ENCODE measurements at regions not wholly inside any gene's neighbourhood (a gene's known extent, or its start where the extent isn't known, plus 50 kb on each side); places are given as distances from the start of the nearest gene placed in this dataset.

DNA sequence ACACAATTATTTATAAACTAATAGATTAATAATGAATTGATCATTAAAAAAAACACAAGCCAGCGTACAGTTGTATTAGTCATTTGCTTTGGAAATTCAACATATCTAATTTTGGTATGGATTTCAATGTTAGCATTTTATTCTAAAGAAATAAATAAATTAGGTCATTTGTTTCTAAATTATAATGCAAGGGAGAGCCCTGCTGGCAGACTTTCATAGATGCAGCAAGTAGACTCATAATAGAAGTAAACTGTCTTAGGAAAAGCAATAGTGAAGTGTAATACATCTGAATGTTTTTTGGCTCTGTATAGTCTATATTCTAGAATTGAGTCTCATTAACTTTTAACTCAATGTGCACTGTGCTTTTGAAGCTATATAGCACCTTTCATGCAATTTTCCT lies 982.4 kb upstream of the MIR17HG start:
- FAIRE-seq (no peak), DNase-seq (ENCODE audit: low spot score in 2 of 2) (no peak)

GRCh38 chr13:90374168-90374567 lies 973.3 kb upstream of the MIR17HG start:
- DNase-seq (ENCODE audit: low spot score in 2 of 2) (no peak), FAIRE-seq (no peak)

- no peak for FAIRE-seq
- no peak for DNase-seq (ENCODE audit: low spot score in 2 of 2)
Measured at GRCh38 chr13:90375851-90376250, 971.6 kb upstream of the MIR17HG start.

DNA sequence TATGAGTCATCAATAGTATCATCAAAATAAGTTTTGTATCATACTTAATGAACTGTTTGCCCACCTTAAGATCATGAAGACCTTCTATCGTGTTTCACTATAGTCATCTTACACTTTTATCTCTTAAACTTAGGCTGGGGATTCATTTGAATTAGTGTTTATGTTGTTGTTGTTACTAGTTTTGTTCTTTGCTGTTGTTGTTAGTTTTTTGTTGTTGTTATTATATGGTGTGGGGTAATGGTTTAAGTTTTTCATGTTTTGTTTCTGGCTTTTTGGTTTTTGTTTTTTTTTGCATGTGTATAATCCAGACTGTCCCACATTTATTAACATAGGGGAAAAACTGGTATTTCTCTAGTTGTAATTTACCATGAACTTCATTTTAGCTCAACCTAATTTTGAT lies 965.1 kb upstream of the MIR17HG start:
- DNase-seq (ENCODE audit: low spot score in 2 of 2), result no peak
- FAIRE-seq, result no peak

DNA sequence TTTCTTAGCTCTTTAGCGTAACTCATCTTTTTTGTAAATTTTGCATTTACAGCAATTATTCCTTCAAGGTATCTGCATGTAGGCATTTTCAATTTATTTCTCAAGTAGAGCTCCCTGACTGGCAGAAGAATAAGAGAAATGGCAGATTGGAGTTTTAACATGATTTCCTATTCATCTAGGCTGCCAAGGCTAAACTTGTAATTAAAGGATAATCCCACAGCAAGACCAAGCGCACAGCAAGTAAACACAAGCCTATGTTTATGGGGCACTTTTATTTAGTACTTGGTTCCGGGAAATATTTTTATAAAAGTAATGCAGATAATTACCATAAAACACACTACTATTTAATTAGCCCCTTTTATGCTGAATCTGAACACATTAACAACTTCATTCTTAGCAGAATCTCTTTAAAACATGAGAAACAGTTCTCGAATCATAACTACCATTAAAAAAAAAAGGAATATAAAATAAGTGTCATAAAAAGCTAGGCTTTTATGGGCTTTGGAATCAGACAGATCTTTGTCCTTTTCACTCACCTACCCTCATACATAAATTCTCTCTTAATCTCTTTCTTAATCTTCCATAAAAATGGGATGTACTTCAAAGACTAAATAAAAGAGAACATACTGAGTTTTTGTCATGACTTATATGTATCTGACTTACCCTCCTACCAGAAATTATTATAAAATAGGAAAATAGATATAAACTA lies 961.6 kb upstream of the MIR17HG start:
- DNase-seq (ENCODE audit: low spot score in 2 of 2) (no peak), FAIRE-seq (no peak)

DNA sequence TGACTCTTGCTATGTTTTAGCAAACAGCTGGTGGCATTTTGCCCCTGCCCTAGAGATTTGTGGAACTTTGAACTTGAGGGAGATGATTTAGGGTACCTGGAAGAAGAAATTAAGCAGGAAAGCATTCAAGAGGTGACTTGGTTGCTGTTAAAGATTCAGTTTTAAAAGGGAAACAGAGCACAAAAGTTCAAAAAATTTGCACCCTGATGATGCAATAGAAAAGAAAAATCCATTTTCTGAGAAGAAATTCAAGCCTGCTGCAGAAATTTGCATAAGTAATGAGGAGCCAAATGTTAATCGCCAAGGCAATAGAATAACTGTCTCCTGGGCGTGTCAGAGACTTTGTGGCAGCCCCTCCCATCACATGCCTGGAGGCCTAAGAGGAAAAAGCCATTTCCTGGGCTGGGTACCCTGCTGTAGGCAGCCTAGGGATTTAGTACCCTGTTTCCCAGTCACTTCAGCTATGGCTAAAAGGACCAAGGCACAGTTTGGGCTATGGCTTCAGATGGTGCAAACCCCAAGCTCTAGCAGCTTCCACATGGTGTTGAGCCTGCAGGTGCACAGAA lies 958.5 kb upstream of the MIR17HG start:
- FAIRE-seq (no peak), DNase-seq (ENCODE audit: low spot score in 2 of 2) (no peak)

DNA sequence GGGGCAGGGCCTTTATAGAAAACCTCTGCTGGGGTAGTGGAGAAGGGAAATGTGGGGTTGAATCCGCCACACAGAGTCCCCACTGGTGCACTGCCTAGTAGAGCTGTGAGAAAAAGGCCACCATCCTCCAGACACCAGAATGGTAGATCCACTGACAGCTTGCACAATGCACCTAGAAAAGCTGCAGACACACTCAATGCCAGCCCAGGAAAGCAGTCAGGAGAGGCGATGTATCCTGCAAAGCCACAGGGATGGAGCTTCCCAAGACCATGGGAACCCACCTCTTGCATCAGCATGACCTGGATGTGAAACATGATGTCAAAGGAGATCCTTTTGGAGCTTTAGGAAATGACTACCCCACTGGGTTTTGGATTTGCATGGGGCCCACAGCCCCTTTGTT lies 958.0 kb upstream of the MIR17HG start:
- FAIRE-seq, result no peak
- no peak for DNase-seq (ENCODE audit: low spot score in 2 of 2)

GRCh38 chr13:90393408-90393807 lies 954.1 kb upstream of the MIR17HG start:
- FAIRE-seq, result no peak
- no peak for DNase-seq (ENCODE audit: low spot score in 2 of 2)

GRCh38 chr13:90395348-90395747 lies 952.1 kb upstream of the MIR17HG start:
- FAIRE-seq, result no peak
- no peak for DNase-seq (ENCODE audit: low spot score in 2 of 2)

DNA sequence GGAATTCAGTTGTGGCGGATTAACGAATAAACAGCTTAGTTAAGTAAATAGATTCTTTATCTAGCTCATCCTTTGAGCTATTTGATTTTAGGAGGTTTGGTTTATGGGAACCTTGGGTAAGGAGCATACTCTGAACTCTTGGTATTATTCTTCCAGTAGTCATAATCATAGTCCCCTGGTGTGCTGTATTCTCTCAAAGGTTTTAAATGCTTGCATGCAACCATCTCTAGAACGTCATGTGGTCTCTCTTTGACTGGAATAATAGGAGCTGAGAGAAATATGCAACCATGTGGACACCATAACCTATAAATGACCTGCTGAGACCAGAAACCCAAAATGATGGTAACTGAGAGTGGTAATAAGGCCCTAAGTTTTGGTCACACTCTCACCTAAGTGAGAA lies 951.6 kb upstream of the MIR17HG start:
- no peak for FAIRE-seq
- no peak for DNase-seq (ENCODE audit: low spot score in 2 of 2)

DNA sequence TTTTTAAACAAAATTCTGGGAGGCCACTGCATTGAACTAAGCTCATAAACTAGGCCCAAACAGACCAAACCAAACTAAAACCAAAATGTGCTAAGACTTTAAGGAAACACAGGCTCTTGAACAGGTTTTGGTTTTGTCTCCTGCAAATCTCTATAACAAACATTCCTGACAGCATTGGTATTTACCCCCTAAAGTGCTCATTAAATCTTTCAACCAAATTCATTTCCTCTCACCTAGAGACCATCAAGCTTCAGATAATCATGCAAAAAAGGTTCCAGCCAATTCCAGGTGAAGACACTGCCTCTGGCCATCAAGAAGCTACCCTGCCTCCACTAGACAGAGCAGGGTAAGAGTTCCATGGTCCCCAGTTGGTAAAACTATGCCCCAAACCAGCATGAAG lies 951.2 kb upstream of the MIR17HG start:
- DNase-seq (ENCODE audit: low spot score in 2 of 2) (no peak), FAIRE-seq (no peak)

DNA sequence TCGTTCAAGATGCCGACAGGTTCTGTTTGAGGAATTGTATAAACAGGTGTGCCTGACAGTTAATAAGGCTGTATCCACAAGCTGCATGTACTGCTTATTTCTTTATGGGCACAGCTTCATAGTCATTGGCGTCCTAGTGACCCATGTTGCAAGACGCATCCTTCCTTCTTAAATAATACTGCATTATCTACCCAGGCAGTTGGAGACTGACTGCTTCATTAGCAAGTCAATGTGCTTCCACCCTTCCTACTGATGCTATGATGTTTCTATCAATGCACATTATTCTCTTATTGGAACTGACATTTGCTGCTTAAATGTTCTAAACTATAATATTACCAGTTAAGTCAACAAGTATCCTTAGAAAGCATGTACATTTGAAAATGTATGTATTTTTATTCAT lies 950.0 kb upstream of the MIR17HG start:
- no peak for FAIRE-seq
- DNase-seq (ENCODE audit: low spot score in 2 of 2), result no peak

DNA sequence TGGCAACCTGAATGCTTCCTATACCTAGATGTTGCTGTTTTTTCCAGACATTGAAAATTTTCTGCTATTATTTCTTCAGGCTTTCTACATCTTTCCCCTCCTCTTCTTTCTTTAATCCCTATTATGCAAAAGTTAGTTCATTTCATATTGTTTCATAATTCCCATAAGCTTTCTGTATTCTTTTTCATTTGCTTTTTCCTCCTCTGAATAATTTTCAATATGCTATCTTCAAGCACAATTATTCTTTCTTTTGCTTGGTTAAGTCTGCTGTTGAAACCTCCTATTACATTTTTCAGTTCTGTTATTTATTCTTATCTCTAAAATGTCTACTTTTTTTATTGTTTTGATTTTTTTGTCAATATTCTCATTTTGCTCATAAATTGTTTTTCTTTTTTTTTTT lies 947.1 kb upstream of the MIR17HG start:
- no peak for FAIRE-seq

GRCh38 chr13:90401150-90401549 lies 946.3 kb upstream of the MIR17HG start:
- DNase-seq (ENCODE audit: low spot score in 2 of 2) (no peak), FAIRE-seq (no peak)

More for the DNA sequence above, 947.1 kb upstream of the MIR17HG start:
- DNase-seq (ENCODE audit: low spot score in 2 of 2), result no peak

- DNase-seq (ENCODE audit: low spot score in 2 of 2), result no peak
- FAIRE-seq, result no peak
Measured at GRCh38 chr13:90402102-90402501, 945.4 kb upstream of the MIR17HG start.

- DNase-seq (ENCODE audit: low spot score in 2 of 2), result no peak
- FAIRE-seq, result no peak
Measured at GRCh38 chr13:90402613-90403012, 944.9 kb upstream of the MIR17HG start.

DNA sequence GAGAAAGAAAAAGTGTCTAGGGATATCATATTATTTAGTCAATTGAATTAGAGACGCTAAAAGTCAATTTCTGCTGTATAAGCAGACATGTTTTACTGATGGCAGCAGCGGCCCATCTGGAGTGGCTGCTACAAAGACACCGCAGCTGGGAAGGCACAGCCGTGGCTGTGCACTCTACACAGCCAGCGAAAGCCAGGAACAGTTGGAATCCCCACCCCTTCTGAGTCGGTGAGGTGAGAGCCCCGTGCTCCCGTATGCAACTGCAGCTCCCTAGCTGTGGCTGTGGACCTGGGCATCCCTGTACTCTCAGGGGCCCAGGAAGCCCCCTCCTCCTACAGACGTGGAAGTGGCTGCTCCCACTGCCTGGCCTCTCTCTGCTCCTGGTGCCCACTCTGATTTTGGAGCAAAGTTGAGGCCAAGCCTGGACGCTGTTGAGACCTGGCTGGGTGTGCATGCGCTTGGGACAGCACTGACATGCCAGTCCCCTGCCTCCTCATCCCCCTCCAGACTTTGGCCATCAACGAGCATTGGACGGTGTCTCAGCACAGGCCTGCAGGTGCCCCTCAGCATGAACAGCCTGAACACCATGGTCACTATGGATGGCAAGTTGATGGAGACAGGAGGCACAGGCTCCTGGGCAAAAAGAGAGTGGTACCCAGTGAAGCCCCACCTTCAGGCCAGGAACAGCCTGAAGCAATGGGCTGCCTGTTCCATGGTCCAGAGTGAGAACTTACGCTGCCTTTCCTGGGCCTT lies 944.0 kb upstream of the MIR17HG start:
- FAIRE-seq (no peak), DNase-seq (ENCODE audit: low spot score in 2 of 2) (no peak)

- FAIRE-seq (no peak), DNase-seq (ENCODE audit: low spot score in 2 of 2) (no peak)
Measured at GRCh38 chr13:90405301-90405700, 942.2 kb upstream of the MIR17HG start.

GRCh38 chr13:90412980-90413379 lies 934.5 kb upstream of the MIR17HG start:
- FAIRE-seq (no peak), DNase-seq (ENCODE audit: low spot score in 2 of 2) (no peak)

- DNase-seq (ENCODE audit: low spot score in 2 of 2) (no peak), FAIRE-seq (no peak)
Measured at GRCh38 chr13:90413548-90413947, 933.9 kb upstream of the MIR17HG start.

- FAIRE-seq (no peak), DNase-seq (ENCODE audit: low spot score in 2 of 2) (no peak)
Measured at GRCh38 chr13:90414691-90415596, 932.5 kb upstream of the MIR17HG start.

Data from frontal cortex (tissue), 3 donors.